Parathyroid adenoma (tissue), 2 donors: ENCODE measurements at regions not wholly inside any gene's neighbourhood (a gene's known extent, or its start where the extent isn't known, plus 50 kb on each side); places are given as distances from the start of the nearest gene placed in this dataset.

ENCODE experiments used
- H2AFZ ChIP-seq: fragments of 300-600 bp; sonication (generic); one replicate; pipeline ENCODE4 v1.7.0; 2017; ENCODE audit warnings: antibody characterized with exemption, mild to moderate bottlenecking
- H3K27ac ChIP-seq: fragments of 300-600 bp; sonication (generic); one replicate; pipeline ENCODE4 v1.7.0; 2017
- H3K27me3 ChIP-seq: fragments of 300-600 bp; sonication (generic); one replicate; pipeline ENCODE4 v1.7.0; 2017; ENCODE audit warnings: low read length; ENCODE audit not compliant: control insufficient read depth, insufficient read depth
- H3K36me3 ChIP-seq: fragments of 300-600 bp; sonication (generic); one replicate; pipeline ENCODE4 v1.7.0; 2017; ENCODE audit warnings: low read length; ENCODE audit not compliant: control insufficient read depth, insufficient read depth
- H3K4me1 ChIP-seq: fragments of 300-600 bp; sonication (generic); one replicate; pipeline ENCODE4 v1.7.0; 2017; ENCODE audit warnings: control low read depth
- H3K4me2 ChIP-seq: fragments of 300-600 bp; sonication (generic); one replicate; pipeline ENCODE4 v1.7.0; 2017; ENCODE audit warnings: low read length
- H3K4me3 ChIP-seq: fragments of 300-600 bp; sonication (generic); one replicate; pipeline ENCODE4 v1.7.0; 2017; ENCODE audit warnings: low read depth, low read length
- H3K79me2 ChIP-seq: fragments of 300-600 bp; sonication (generic); one replicate; pipeline ENCODE4 v1.7.0; 2017; ENCODE audit warnings: control low read depth
- H3K9ac ChIP-seq: fragments of 300-600 bp; sonication (generic); one replicate; pipeline ENCODE4 v1.7.0; 2017; ENCODE audit warnings: mild to moderate bottlenecking
- H3K9me3 ChIP-seq: fragments of 300-600 bp; sonication (generic); one replicate; pipeline ENCODE4 v1.7.0; 2017; ENCODE audit warnings: low read length; ENCODE audit not compliant: control insufficient read depth
- CTCF ChIP-seq: fragments of 300-600 bp; sonication (generic); IDR thresholded peaks from one replicate; pipeline ENCODE4 v1.7.0; 2017; ENCODE audit warnings: antibody characterized with exemption, mild to moderate bottlenecking
- donor health status: primary hyperparathyroidism.

GRCh38 chr21:38752051-38752505 lies 53.7 kb upstream of the ETS2 start:
- Histone ChIP-seq H2AFZ (no peak overlapping the region), H3K4me3 (no peak overlapping the region), H3K27ac (no peak overlapping the region), H3K27me3 (no peaks in the 10 kb centered on the region), H3K36me3 (no peaks in the 10 kb centered on the region), H3K9ac (no peak overlapping the region), H3K4me2 (no peak overlapping the region), H3K4me1 (no peaks in the 10 kb centered on the region), H3K79me2 (no peaks in the 10 kb centered on the region), H3K9me3 (no peaks in the 10 kb centered on the region)
- TF ChIP-seq CTCF = no peak

- H3K4me1 ChIP-seq = no peaks in the 10 kb centered on the region
- H3K27me3 ChIP-seq = no peaks in the 10 kb centered on the region
- no peaks in the 10 kb centered on the region for H3K79me2 ChIP-seq
- H2AFZ ChIP-seq = no peak overlapping the region
- H3K36me3 ChIP-seq = no peaks in the 10 kb centered on the region
- H3K4me3 ChIP-seq = no peak overlapping the region
- H3K4me2 ChIP-seq = no peak overlapping the region
- H3K9me3 ChIP-seq = no peaks in the 10 kb centered on the region
- H3K27ac ChIP-seq = no peak overlapping the region
- H3K9ac ChIP-seq = no peak overlapping the region
- TF ChIP-seq CTCF = no peak
Measured at GRCh38 chr21:38753114-38753513, 52.6 kb upstream of the ETS2 start.

- H3K9ac ChIP-seq = no peak overlapping the region
- TF ChIP-seq CTCF = no peak
Measured at GRCh38 chr21:38753557-38753971, 52.2 kb upstream of the ETS2 start.

More at GRCh38 chr21:38753557-38753971, 52.2 kb upstream of the ETS2 start:
- no peaks in the 10 kb centered on the region for H3K79me2 ChIP-seq
- H3K36me3 ChIP-seq = no peaks in the 10 kb centered on the region
- H3K27me3 ChIP-seq = no peaks in the 10 kb centered on the region
- no peak overlapping the region for H3K4me2 ChIP-seq
- H3K4me3 ChIP-seq = no peak overlapping the region
- H3K4me1 ChIP-seq = no peaks in the 10 kb centered on the region
- H2AFZ ChIP-seq = no peak overlapping the region
- H3K27ac ChIP-seq = no peak overlapping the region
- H3K9me3 ChIP-seq = no peaks in the 10 kb centered on the region
